ENCODE measurements at regions not wholly inside any gene's neighbourhood (a gene's known extent, or its start where the extent isn't known, plus 50 kb on each side); places are given as distances from the start of the nearest gene placed in this dataset.
"Not testable (repeated sequence)": the region's sequence is repeated elsewhere in the genome, so short reads cannot be mapped to it uniquely, and the experiment has no call there.

DNA sequence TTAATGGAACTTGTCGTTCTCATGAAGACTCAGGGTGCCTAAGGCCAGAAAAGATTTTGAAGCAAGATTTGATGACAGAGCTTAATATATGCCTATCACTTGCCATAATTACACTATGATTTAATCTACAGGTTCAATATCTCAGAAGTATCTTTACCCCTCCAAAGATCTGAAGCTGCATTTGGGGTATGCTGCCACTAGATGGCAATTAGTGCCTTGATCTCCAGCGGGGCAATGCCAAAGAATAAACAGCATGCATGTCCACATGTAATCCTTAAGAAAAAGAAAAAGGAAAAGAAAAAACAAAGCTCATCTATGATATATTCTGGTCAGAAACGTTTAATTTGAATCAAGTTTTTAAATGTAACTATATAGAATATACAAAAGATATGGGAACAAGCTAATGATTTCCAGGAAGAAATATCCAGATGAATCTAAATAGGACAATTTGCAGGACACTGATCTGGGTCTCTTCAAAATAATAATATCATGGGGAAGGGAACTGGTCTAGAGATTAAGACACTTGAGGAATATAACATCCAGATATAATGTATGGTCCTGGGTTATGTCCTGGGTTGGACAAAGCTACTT lies 55.0 kb upstream of the SOX14 start:
- no peak for FAIRE-seq
- no peak overlapping the region for H3K4me3 ChIP-seq (ENCODE audit: control insufficient read depth in 2 of 3, extremely low read depth in 1 of 3, insufficient read depth in 2 of 3, low read depth in 1 of 3, low read length in 3 of 3)
- TF ChIP-seq CTCF (optimal IDR thresholded peaks at IDR 0.05 in 1 of 3, IDR thresholded peaks at IDR 0.05 in 1 of 3, conservative IDR thresholded peaks at IDR 0.05 in 1 of 3; ENCODE audit: extremely low read depth in 1 of 3, insufficient read depth in 2 of 3, low read length in 3 of 3) (peak; percentile 57 to 62 (median 60)), EZH2 (IDR thresholded peaks at IDR 0.05; ENCODE audit: low read length) (no peak)
- no peaks in the 10 kb centered on the region for H4K20me1 ChIP-seq (ENCODE audit: control insufficient read depth, extremely low read depth, insufficient read depth, low read length)
- H3K36me3 ChIP-seq (ENCODE audit: control insufficient read depth in 2 of 2, extremely low read depth in 1 of 2, insufficient read depth in 2 of 2, low read length in 2 of 2) = no peaks in the 10 kb centered on the region
- DNase-seq (ENCODE audit: low read depth, low spot score) = no peak
- no peaks in the 10 kb centered on the region for H3K9me1 ChIP-seq (ENCODE audit: control insufficient read depth, extremely low read depth, insufficient read depth, low read length)
- dilution Hi-C loops (cut with MboI; ENCODE audit: extremely low pct_ligation_motif_present, low sequenced_read_pairs) = no loop called here
- no peak overlapping the region for H3K27ac ChIP-seq (ENCODE audit: control insufficient read depth, insufficient read depth, low read length)
- H3K27me3 ChIP-seq (ENCODE audit: control insufficient read depth, extremely low read depth, insufficient read depth, low read length) = no peaks in the 10 kb centered on the region
- H3K9me3 ChIP-seq (ENCODE audit: control insufficient read depth, low read depth, low read length) = no peaks in the 10 kb centered on the region
- H3K9ac ChIP-seq (ENCODE audit: control insufficient read depth, extremely low read depth, insufficient read depth, low read length) = no peak overlapping the region
- no peak overlapping the region for H3K4me2 ChIP-seq (ENCODE audit: control insufficient read depth, extremely low read depth, insufficient read depth, low read depth, low read length)
- no peaks in the 10 kb centered on the region for H3K79me2 ChIP-seq (ENCODE audit: control insufficient read depth, insufficient read depth, low read length)
- no peaks in the 10 kb centered on the region for H3K4me1 ChIP-seq (ENCODE audit: control insufficient read depth, extremely low read depth, insufficient read depth, low read length)
- no peak overlapping the region for H2AFZ ChIP-seq (ENCODE audit: control insufficient read depth, low read length)

GRCh38 chr3:137713965-137714364 lies 50.1 kb upstream of the SOX14 start:
- H3K9me1 ChIP-seq (ENCODE audit: control insufficient read depth, extremely low read depth, insufficient read depth, low read length); H3K36me3 ChIP-seq (ENCODE audit: control insufficient read depth in 2 of 2, extremely low read depth in 1 of 2, insufficient read depth in 2 of 2, low read length in 2 of 2); H3K4me2 ChIP-seq (ENCODE audit: control insufficient read depth, extremely low read depth, insufficient read depth, low read depth, low read length); DNase-seq (ENCODE audit: low read depth, low spot score); H3K9me3 ChIP-seq (ENCODE audit: control insufficient read depth, low read depth, low read length); H3K4me1 ChIP-seq (ENCODE audit: control insufficient read depth, extremely low read depth, insufficient read depth, low read length); H3K27ac ChIP-seq (ENCODE audit: control insufficient read depth, insufficient read depth, low read length); FAIRE-seq; H4K20me1 ChIP-seq (ENCODE audit: control insufficient read depth, extremely low read depth, insufficient read depth, low read length); H3K27me3 ChIP-seq (ENCODE audit: control insufficient read depth, extremely low read depth, insufficient read depth, low read length); H3K4me3 ChIP-seq (ENCODE audit: control insufficient read depth in 2 of 3, extremely low read depth in 1 of 3, insufficient read depth in 2 of 3, low read depth in 1 of 3, low read length in 3 of 3); H3K9ac ChIP-seq (ENCODE audit: control insufficient read depth, extremely low read depth, insufficient read depth, low read length); H3K79me2 ChIP-seq (ENCODE audit: control insufficient read depth, insufficient read depth, low read length); H2AFZ ChIP-seq (ENCODE audit: control insufficient read depth, low read length); dilution Hi-C loops (cut with MboI; ENCODE audit: extremely low pct_ligation_motif_present, low sequenced_read_pairs): not testable (repeated sequence)

Small RNA genes in the stretch of these regions (small RNA-seq; reads per million reads assigned to genes)
- gene RNA5SP142 (ENCODE audit: insufficient read length in 3 of 3, low read depth in 3 of 3, low replicate concordance in 1 of 3) = 0 reads per million in 3 experiments
